Uterus (tissue), 3 donors: ENCODE measurements at regions not wholly inside any gene's neighbourhood (a gene's known extent, or its start where the extent isn't known, plus 50 kb on each side); places are given as distances from the start of the nearest gene placed in this dataset.

Experiments used
- DNase-seq, 2 donors: peaks; one replicate each; pipeline ENCODE4 v3.0.0-alpha.2; 2019 to 2020
- H3K27ac ChIP-seq, 2 donors: fragments of 200-600 bp; sonication (generic); 1 replicate in 1 of 2; 2 replicates in 1 of 2; pipeline ENCODE4 v1.5.1; 2016 to 2018
- H3K27me3 ChIP-seq, 2 donors: fragments of 200-600 bp; sonication (generic); one replicate each; pipeline ENCODE4 v1.5.1; 2018 to 2019; ENCODE audit warnings: control low read depth in 1 of 2
- H3K36me3 ChIP-seq, 2 donors: fragments of 200-600 bp; sonication (generic); one replicate each; pipeline ENCODE4 v1.5.1; 2019; ENCODE audit warnings: control low read depth in 1 of 2
- H3K4me1 ChIP-seq, 2 donors: fragments of 200-600 bp; sonication (generic); one replicate each; pipeline ENCODE4 v1.5.1; 2018 to 2019; ENCODE audit warnings: control low read depth in 1 of 2
- H3K4me3 ChIP-seq, 2 donors: fragments of 200-600 bp; sonication (generic); 1 replicate in 1 of 2; 2 replicates in 1 of 2; pipeline ENCODE4 v1.5.1; 2018 to 2019; ENCODE audit warnings: mild to moderate bottlenecking in 1 of 2
- H3K9me3 ChIP-seq, 2 donors: fragments of 200-600 bp; sonication (generic); one replicate each; pipeline ENCODE4 v1.5.1; 2019; ENCODE audit warnings: control low read depth in 1 of 2
- POLR2A ChIP-seq, 2 donors: fragments of 450-650 bp; IDR thresholded peaks; one replicate each; pipeline ENCODE4 v1.6.1; 2016; ENCODE audit warnings: antibody characterized with exemption in 2 of 2, mild to moderate bottlenecking in 1 of 2, moderate library complexity in 1 of 2
- intact Hi-C: fragments of 100-400 bp; cut with DNase I; formaldehyde crosslinking; loops from one replicate; pipeline ENCODE4 v1.15.1; 2023; ENCODE audit warnings: low total_unique reads
- TF ChIP-seq, protein P1 (sequence below), 4 experiments: fragments of 200-600 bp in 2 of 4; fragments of 450-650 bp in 2 of 4; sonication (generic) in 2 of 4; IDR thresholded peaks; one replicate each; pipeline ENCODE4 v1.5.1; 2016 to 2019; ENCODE audit warnings: antibody characterized with exemption in 4 of 4, mild to moderate bottlenecking in 2 of 4, moderate library complexity in 1 of 4
- donor health status: DM: yes; HTN: yes; CAD: no.

DNA sequence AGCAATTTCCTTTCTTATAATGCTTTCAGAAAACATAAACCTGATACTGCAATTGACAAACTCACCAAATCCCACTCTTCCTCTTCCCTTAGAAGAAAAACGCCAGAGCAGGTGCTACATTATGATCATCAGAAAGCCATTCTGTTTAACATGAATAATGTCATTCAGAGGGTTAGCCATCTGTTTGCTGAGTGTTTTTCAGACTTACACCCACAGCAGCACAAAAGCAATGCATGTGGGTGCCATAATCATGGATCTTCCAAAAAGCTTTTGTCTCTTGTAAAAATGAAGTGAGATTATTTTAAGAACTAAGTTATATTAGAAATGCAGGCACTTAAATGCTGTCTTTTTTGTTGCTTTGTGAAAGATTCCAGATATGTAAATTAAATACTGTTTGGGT, 204.6 kb upstream of the TMPRSS15 start:
- TF ChIP-seq, protein P1, sequence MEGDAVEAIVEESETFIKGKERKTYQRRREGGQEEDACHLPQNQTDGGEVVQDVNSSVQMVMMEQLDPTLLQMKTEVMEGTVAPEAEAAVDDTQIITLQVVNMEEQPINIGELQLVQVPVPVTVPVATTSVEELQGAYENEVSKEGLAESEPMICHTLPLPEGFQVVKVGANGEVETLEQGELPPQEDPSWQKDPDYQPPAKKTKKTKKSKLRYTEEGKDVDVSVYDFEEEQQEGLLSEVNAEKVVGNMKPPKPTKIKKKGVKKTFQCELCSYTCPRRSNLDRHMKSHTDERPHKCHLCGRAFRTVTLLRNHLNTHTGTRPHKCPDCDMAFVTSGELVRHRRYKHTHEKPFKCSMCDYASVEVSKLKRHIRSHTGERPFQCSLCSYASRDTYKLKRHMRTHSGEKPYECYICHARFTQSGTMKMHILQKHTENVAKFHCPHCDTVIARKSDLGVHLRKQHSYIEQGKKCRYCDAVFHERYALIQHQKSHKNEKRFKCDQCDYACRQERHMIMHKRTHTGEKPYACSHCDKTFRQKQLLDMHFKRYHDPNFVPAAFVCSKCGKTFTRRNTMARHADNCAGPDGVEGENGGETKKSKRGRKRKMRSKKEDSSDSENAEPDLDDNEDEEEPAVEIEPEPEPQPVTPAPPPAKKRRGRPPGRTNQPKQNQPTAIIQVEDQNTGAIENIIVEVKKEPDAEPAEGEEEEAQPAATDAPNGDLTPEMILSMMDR (IDR thresholded peaks at IDR 0.05), result no peak
- no peak for TF ChIP-seq POLR2A (IDR thresholded peaks at IDR 0.05)
- no peaks in the 10 kb centered on the region for H3K27me3 ChIP-seq
- no peaks in the 10 kb centered on the region for H3K9me3 ChIP-seq
- intact Hi-C loops, result no loop called here
- no peaks in the 10 kb centered on the region for H3K36me3 ChIP-seq
- DNase-seq, result no peak
- no peaks in the 10 kb centered on the region for H3K4me1 ChIP-seq
- no peak overlapping the region for H3K27ac ChIP-seq
- no peak overlapping the region for H3K4me3 ChIP-seq

DNA sequence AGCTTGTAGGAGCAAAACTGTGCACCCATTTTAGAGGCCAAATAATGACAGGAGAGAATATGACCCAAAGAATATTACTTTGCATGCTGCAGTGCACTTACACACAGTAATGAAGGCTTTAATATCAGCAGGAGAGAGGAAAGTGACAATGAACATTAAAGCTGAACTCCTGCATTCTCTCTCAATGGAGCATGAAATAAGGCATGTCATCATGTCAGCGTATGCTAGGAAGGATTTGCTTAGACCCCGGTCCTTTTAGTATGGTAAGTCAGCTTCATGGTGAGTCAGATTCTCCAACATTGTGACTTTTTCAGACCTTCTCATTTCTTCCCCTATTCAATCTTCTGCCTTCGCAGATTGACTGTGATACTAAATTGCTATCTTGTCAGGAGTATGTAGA, 210.7 kb upstream of the TMPRSS15 start:
- H3K36me3 ChIP-seq, result no peaks in the 10 kb centered on the region
- H3K27me3 ChIP-seq, result no peaks in the 10 kb centered on the region
- no peak overlapping the region for H3K27ac ChIP-seq
- TF ChIP-seq POLR2A (IDR thresholded peaks at IDR 0.05), result no peak
- TF ChIP-seq, protein P1 (IDR thresholded peaks at IDR 0.05), result no peak
- no peak overlapping the region for H3K4me3 ChIP-seq
- intact Hi-C loops, result no loop called here
- no peak for DNase-seq
- no peaks in the 10 kb centered on the region for H3K4me1 ChIP-seq
- no peaks in the 10 kb centered on the region for H3K9me3 ChIP-seq

DNA sequence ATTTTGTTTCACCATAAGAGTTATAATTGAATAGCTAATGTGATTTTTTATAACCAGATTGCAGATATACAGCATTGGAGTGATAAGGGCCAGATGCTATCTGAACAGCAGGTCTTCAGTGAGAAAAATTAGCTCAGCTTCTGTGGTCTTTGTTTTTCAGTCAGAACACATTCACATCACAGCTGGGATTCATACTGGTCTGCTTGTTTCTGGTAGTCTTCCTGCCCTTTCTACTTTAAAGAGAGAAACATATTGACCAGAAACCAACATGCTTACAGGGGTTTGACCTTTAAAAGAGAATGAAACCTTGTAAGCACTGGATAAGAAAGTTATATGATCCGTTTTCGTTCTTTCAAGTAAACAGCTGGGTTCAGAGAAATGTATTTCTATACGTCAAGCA, 213.7 kb upstream of the TMPRSS15 start:
- intact Hi-C loops, result no loop called here
- Histone ChIP-seq H3K27ac (no peak overlapping the region), H3K4me1 (no peaks in the 10 kb centered on the region), H3K9me3 (no peaks in the 10 kb centered on the region), H3K27me3 (no peaks in the 10 kb centered on the region), H3K4me3 (no peak overlapping the region), H3K36me3 (no peaks in the 10 kb centered on the region)
- TF ChIP-seq POLR2A (IDR thresholded peaks at IDR 0.05), result no peak
- TF ChIP-seq, protein P1 (IDR thresholded peaks at IDR 0.05), result no peak
- no peak for DNase-seq

DNA sequence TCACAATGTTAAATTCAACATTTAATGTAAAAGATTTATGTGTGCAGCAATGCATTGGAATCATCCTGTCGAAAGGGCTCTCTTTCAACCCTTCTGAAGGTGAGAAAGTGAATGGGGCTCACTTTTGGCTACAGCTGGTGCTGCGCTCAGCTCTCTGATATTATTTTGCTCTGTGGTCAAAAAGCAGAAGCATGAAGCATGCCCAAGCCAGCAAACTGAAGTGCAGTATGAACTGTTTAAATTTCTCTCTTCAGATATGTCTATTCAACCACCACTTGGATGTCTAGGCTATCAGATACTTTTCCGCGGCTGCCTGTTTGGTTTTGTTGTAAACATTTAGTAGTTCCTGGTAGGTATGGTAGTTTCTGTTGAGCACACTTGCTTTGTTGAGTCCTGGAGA, 216.9 kb upstream of the TMPRSS15 start:
- intact Hi-C loops, result no loop called here
- DNase-seq, result no peak

DNA sequence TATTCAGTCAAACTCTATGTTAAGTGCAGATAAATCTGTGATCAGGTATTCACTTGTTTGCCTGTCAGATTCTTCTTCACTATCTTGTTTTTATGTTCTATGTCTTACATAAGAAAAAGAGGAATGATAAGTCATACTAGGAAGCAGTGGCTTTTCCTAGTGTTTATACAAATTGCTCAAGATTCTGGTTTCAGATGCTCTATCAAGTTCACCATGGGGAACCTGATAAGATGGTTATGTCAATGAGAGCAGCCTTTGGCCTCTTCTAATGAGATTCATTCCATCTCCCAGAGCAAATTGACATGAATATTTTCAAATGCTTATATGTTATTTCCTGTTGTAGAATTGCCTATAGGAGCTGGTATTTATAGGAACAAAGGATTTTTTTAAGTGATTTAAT, 218.8 kb upstream of the TMPRSS15 start:
- TF ChIP-seq, protein P1 (IDR thresholded peaks at IDR 0.05), result no peak
- TF ChIP-seq POLR2A (IDR thresholded peaks at IDR 0.05), result no peak
- intact Hi-C loops, result no loop called here
- H3K9me3 ChIP-seq, result no peaks in the 10 kb centered on the region
- H3K27ac ChIP-seq, result no peak overlapping the region
- H3K4me1 ChIP-seq, result no peaks in the 10 kb centered on the region
- no peaks in the 10 kb centered on the region for H3K36me3 ChIP-seq
- no peak overlapping the region for H3K4me3 ChIP-seq
- DNase-seq, result no peak
- H3K27me3 ChIP-seq, result no peaks in the 10 kb centered on the region

More for the DNA sequence above, 216.9 kb upstream of the TMPRSS15 start:
- Histone ChIP-seq H3K4me3 (no peak overlapping the region), H3K27ac (no peak overlapping the region), H3K27me3 (no peaks in the 10 kb centered on the region), H3K9me3 (no peaks in the 10 kb centered on the region), H3K36me3 (no peaks in the 10 kb centered on the region), H3K4me1 (no peaks in the 10 kb centered on the region)
- TF ChIP-seq, protein P1 (IDR thresholded peaks at IDR 0.05), result no peak
- no peak for TF ChIP-seq POLR2A (IDR thresholded peaks at IDR 0.05)
